Ovary (tissue), 7 donors: ENCODE measurements at regions not wholly inside any gene's neighbourhood (a gene's known extent, or its start where the extent isn't known, plus 50 kb on each side); places are given as distances from the start of the nearest gene placed in this dataset.

Experiments used
- DNase-seq, 5 donors: peaks; one replicate each; pipeline ENCODE4 v3.0.0-alpha.2; 2019 to 2020
- H3K27ac ChIP-seq, 2 donors: fragments of 200-600 bp; one replicate each; pipeline versions ENCODE4 v1.5.1 to v1.8.0; 2019 to 2022
- H3K27me3 ChIP-seq: fragments of 200-600 bp; one replicate; pipeline ENCODE4 v1.8.0; 2022
- H3K36me3 ChIP-seq: fragments of 200-600 bp; sonication (generic); one replicate; pipeline ENCODE4 v1.5.1; 2019
- H3K4me1 ChIP-seq: one replicate; pipeline ENCODE4 v1.8.1; 2013; ENCODE audit warnings: mild to moderate bottlenecking, moderate library complexity; ENCODE audit not compliant: insufficient read depth
- H3K4me3 ChIP-seq: fragments of 200-600 bp; sonication (generic); one replicate; pipeline ENCODE4 v1.5.1; 2017
- H3K9me3 ChIP-seq, 2 donors: fragments of 200-600 bp in 1 of 2; sonication (generic) in 1 of 2; one replicate each; pipeline versions ENCODE4 v1.5.1 to v1.8.1; 2013 to 2019; ENCODE audit warnings: mild to moderate bottlenecking in 1 of 2, moderate library complexity in 1 of 2
- CTCF ChIP-seq, 3 donors: fragments of 450-650 bp in 2 of 3; fragments of 200-600 bp in 1 of 3; IDR thresholded peaks; one replicate each; pipeline versions ENCODE4 v1.5.1 to v1.8.0; 2016 to 2022; ENCODE audit warnings: antibody characterized with exemption in 3 of 3, mild to moderate bottlenecking in 1 of 3
- EP300 ChIP-seq: sonication (generic); formaldehyde crosslinking; IDR thresholded peaks from one replicate; pipeline ENCODE4 v1.6.1; 2017; ENCODE audit warnings: antibody characterized with exemption
- POLR2A ChIP-seq: fragments of 450-650 bp; IDR thresholded peaks from one replicate; pipeline ENCODE4 v1.6.1; 2017; ENCODE audit warnings: antibody characterized with exemption, mild to moderate bottlenecking, moderate library complexity
- WGBS, 3 donors: extraction: QIAGEN DNeasy Blood & Tissue Kit in 1 of 3; methylation state at CpG; one replicate each; pipeline versions ENCODE4 v1.1.5 to v1.1.7; 2013 to 2017; 5-methylcytosine and 5-hydroxymethylcytosine counted together
- intact Hi-C, 4 donors: fragments of 100-400 bp; cut with DNase I; formaldehyde crosslinking; loops; one replicate each; pipeline versions ENCODE4 v1.11.0 to v1.15.1; 2022 to 2023
- donor health status: DM: no; HTN: no; CAD: no; lungs with moderate emphysema.
- donor health status: DM: no; HTN: no; CAD: no.
- donor health status: Bipolar disorder and iron deficiency.
- donor health status: DM: no; HTN: no; CAD: no.
- donor health status: DM: yes; HTN: yes; CAD: no.

- peak in 2 of 5 donors; percentile 26 to 32 for DNase-seq
- H3K27ac ChIP-seq: no peak overlapping the region
- no peaks in the 10 kb centered on the region for H3K27me3 ChIP-seq
- intact Hi-C loops: no loop called here
- 1% methylated on average over 21 to 92 of the region's 93 CpGs for WGBS, 3 donors
- H3K4me1 ChIP-seq: peaks cover 5% of the 10 kb centered on the region
- peak overlapping the region; percentile 65 for H3K4me3 ChIP-seq
- H3K9me3 ChIP-seq: no peaks in the 10 kb centered on the region
- TF ChIP-seq POLR2A: no peak
- TF ChIP-seq CTCF (IDR thresholded peaks at IDR 0.05): no peak
- TF ChIP-seq EP300: no peak
- H3K36me3 ChIP-seq: no peaks in the 10 kb centered on the region
Measured at GRCh38 chr4:182144626-182145333, 98.4 kb upstream of the TENM3 start.

- Histone ChIP-seq H3K27ac (no peak overlapping the region), H3K4me1 (peaks cover 5% of the 10 kb centered on the region)
- WGBS, 3 donors: 15 to 24% (median 16%) methylated on average over 12 of the region's 12 CpGs
Measured at GRCh38 chr4:182145334-182145905, 97.8 kb upstream of the TENM3 start.

GRCh38 chr4:182147391-182147790 is 95.8 kb upstream of the TENM3 start:
- intact Hi-C loops: no loop called here
- H3K36me3 ChIP-seq: no peaks in the 10 kb centered on the region
- TF ChIP-seq EP300 (no peak), POLR2A (no peak), CTCF (IDR thresholded peaks at IDR 0.05) (no peak)

More at GRCh38 chr4:182145334-182145905, 97.8 kb upstream of the TENM3 start:
- DNase-seq: no peak
- intact Hi-C loops: no loop called here
- Histone ChIP-seq H3K36me3 (no peaks in the 10 kb centered on the region), H3K9me3 (no peaks in the 10 kb centered on the region), H3K4me3 (peak overlapping the region; percentile 65), H3K27me3 (no peaks in the 10 kb centered on the region)
- TF ChIP-seq POLR2A: no peak
- TF ChIP-seq EP300: no peak
- no peak for TF ChIP-seq CTCF (IDR thresholded peaks at IDR 0.05)

GRCh38 chr4:182150645-182151044 is 92.6 kb upstream of the TENM3 start:
- 82 to 89% (median 88%) methylated on average over 3 of the region's 3 CpGs for WGBS, 3 donors
- Histone ChIP-seq H3K36me3 (no peaks in the 10 kb centered on the region), H3K27ac (no peak overlapping the region), H3K9me3 (no peaks in the 10 kb centered on the region), H3K27me3 (peaks cover 2% of the 10 kb centered on the region), H3K4me1 (no peaks in the 10 kb centered on the region), H3K4me3 (no peak overlapping the region)
- DNase-seq: no peak
- TF ChIP-seq POLR2A (no peak), CTCF (IDR thresholded peaks at IDR 0.05) (no peak), EP300 (no peak)
- intact Hi-C loops: no loop called here

More at GRCh38 chr4:182147391-182147790, 95.8 kb upstream of the TENM3 start:
- Histone ChIP-seq H3K4me3 (no peak overlapping the region), H3K27me3 (no peaks in the 10 kb centered on the region), H3K27ac (no peak overlapping the region), H3K9me3 (no peaks in the 10 kb centered on the region), H3K4me1 (peaks cover 5% of the 10 kb centered on the region)
- WGBS, 3 donors: 81 to 88% (median 87%) methylated on average over 5 of the region's 5 CpGs
- DNase-seq: no peak
